IgD-negative memory B cell (primary cell): ENCODE measurements at regions not wholly inside any gene's neighbourhood (a gene's known extent, or its start where the extent isn't known, plus 50 kb on each side); places are given as distances from the start of the nearest gene placed in this dataset.
"Not testable (repeated sequence)": the region's sequence is repeated elsewhere in the genome, so short reads cannot be mapped to it uniquely, and the experiment has no call there.

ENCODE experiments used
- H3K27ac Mint-ChIP-seq, 3 donors: one replicate each; pipeline ENCODE4 v1.8.0; 2020 to 2022; ENCODE audit warnings: mild to moderate bottlenecking in 3 of 3, mixed read lengths in 3 of 3, moderate library complexity in 1 of 3
- H3K27me3 Mint-ChIP-seq: one replicate; pipeline ENCODE4 v1.8.0; 2021; ENCODE audit warnings: mixed read lengths
- H3K36me3 Mint-ChIP-seq: one replicate; pipeline ENCODE4 v1.8.0; 2020; ENCODE audit warnings: mild to moderate bottlenecking, mixed read lengths
- H3K4me1 Mint-ChIP-seq, 3 donors: one replicate each; pipeline ENCODE4 v1.8.0; 2020 to 2022; ENCODE audit warnings: mixed read lengths in 3 of 3, mild to moderate bottlenecking in 1 of 3
- H3K4me3 Mint-ChIP-seq, 4 donors: one replicate each; pipeline ENCODE4 v1.8.0; 2020 to 2022; ENCODE audit warnings: mild to moderate bottlenecking in 4 of 4, mixed read lengths in 4 of 4, moderate library complexity in 3 of 4
- H3K9me3 Mint-ChIP-seq, 3 donors: one replicate each; pipeline ENCODE4 v1.8.0; 2020 to 2021; ENCODE audit warnings: mixed read lengths in 3 of 3, mild to moderate bottlenecking in 1 of 3

- peaks cover 0 to 6% (median 2%) of the 10 kb centered on the region in 3 donors for H3K4me1 Mint-ChIP-seq
- H3K4me3 Mint-ChIP-seq = no peak overlapping the region
- H3K27ac Mint-ChIP-seq = no peak overlapping the region
- H3K36me3 Mint-ChIP-seq = no peaks in the 10 kb centered on the region
- no peaks in the 10 kb centered on the region for H3K9me3 Mint-ChIP-seq
- peaks cover 2% of the 10 kb centered on the region for H3K27me3 Mint-ChIP-seq
Measured at GRCh38 chr1:200260597-200261335, 149.1 kb downstream of the ZNF281 start.

DNA sequence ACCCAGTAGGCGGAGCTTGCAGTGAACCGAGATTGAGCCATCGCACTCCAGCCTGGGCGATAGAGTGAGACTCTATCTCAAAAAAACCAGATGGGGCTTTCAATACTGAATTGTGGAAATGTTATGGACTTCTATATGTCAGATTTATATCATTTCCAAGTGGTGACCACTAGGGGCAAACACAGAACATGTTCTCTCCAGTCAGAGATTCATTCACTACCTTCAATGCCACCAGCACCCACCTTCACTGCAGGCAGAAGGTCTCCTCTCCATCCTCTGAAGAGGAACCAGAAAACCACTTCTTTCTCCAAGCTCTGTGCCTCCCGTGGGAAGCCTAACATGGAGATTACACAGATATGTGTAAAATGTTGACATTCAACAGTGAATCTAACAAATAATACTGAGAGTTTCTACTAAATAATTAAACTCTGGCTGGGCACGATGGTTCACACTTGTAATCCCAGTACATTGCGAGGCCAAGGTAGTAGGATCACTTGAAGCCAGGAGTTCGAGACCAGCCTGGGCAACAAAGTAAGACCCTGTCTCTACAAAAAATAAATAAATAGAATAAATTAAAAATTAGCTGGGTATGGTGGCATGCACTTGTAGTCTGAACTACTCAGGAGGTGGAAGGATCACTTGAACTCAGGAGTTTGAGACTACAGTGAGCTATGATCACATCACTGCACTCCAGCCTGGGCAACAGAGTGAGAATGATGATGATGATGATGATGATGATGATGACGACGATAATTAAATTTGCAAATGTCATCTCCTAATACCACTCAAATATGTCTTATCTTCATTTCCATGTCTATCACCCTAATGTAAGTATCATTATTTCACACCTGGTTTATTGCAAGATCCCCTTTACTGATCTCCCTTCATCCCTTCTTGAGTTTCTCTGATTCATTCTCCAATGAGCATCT lies 151.1 kb downstream of the ZNF281 start:
- Mint-ChIP-seq H3K27ac (no peak overlapping the region), H3K36me3 (no peaks in the 10 kb centered on the region), H3K4me3 (peak overlapping the region in 1 of 4 donors; percentile 40)

DNA sequence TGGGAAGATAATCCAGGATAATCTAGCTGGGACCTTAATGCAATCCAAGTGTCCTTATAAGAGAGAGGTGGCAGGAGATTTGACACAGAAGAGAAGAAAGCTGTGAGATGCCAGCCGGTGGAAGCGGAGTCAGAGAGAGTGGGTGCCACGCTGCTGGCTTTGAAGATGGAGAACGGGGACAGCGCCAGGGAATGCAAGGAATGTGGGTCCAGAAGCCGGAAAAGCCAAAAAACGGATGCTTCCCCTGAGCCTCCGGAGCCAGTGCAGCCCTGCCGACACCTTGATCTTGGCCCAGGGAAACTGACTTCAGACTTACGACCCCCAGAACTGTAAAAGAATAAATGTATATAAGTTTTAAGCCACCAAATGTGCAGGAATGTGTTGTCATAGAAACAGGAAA lies 152.6 kb downstream of the ZNF281 start:
- Mint-ChIP-seq H3K27me3 (peaks cover 2% of the 10 kb centered on the region), H3K4me1 (peaks cover 0 to 4% (median 3%) of the 10 kb centered on the region in 3 donors), H3K27ac (no peak overlapping the region), H3K9me3 (no peaks in the 10 kb centered on the region), H3K36me3 (no peaks in the 10 kb centered on the region), H3K4me3 (peak overlapping the region in 1 of 4 donors; percentile 72)

More for the DNA sequence above, 151.1 kb downstream of the ZNF281 start:
- no peaks in the 10 kb centered on the region for H3K9me3 Mint-ChIP-seq
- H3K4me1 Mint-ChIP-seq = peaks cover 0 to 6% (median 4%) of the 10 kb centered on the region in 3 donors
- H3K27me3 Mint-ChIP-seq = peaks cover 2% of the 10 kb centered on the region

GRCh38 chr1:200254602-200255001 lies 155.2 kb downstream of the ZNF281 start:
- H3K36me3 Mint-ChIP-seq, H3K4me3 Mint-ChIP-seq, H3K9me3 Mint-ChIP-seq, H3K27ac Mint-ChIP-seq, H3K27me3 Mint-ChIP-seq, H3K4me1 Mint-ChIP-seq: not testable (repeated sequence)

GRCh38 chr1:200253774-200254495 lies 155.9 kb downstream of the ZNF281 start:
- no peak overlapping the region for H3K27ac Mint-ChIP-seq
- peaks cover 0 to 2% (median 0%) of the 10 kb centered on the region in 3 donors for H3K9me3 Mint-ChIP-seq
- H3K4me1 Mint-ChIP-seq = peaks cover 0 to 4% (median 0%) of the 10 kb centered on the region in 3 donors
- H3K36me3 Mint-ChIP-seq = no peaks in the 10 kb centered on the region
- H3K27me3 Mint-ChIP-seq = peaks cover 3% of the 10 kb centered on the region
- H3K4me3 Mint-ChIP-seq = no peak overlapping the region

DNA sequence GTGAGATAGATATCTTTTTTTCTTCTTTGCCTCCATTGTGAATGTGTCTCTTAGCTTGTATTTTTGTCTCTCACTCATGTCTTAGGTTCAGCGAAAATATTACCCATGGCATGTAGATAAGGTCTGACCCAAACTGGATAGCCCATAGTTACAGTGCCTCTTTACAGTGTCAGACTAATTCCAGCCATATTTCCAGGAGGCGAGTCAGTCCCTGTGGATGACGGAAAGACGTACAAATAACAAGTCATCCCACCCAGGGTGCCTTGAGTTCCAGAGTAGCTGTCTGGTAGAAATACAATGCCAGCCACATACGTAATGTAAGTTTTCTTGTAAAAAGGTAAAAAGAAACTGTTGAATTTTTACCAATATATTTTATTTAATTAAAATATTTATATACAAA lies 157.3 kb downstream of the ZNF281 start:
- peaks cover 0 to 2% (median 0%) of the 10 kb centered on the region in 3 donors for H3K9me3 Mint-ChIP-seq
- H3K27me3 Mint-ChIP-seq = peaks cover 8% of the 10 kb centered on the region
- H3K36me3 Mint-ChIP-seq = no peaks in the 10 kb centered on the region
- peaks cover 0 to 2% (median 0%) of the 10 kb centered on the region in 3 donors for H3K4me1 Mint-ChIP-seq
- no peak overlapping the region for H3K4me3 Mint-ChIP-seq
- H3K27ac Mint-ChIP-seq = no peak overlapping the region

- Mint-ChIP-seq H3K27ac (no peak overlapping the region), H3K4me1 (peaks cover 0 to 2% (median 0%) of the 10 kb centered on the region in 3 donors), H3K36me3 (no peaks in the 10 kb centered on the region), H3K4me3 (no peak overlapping the region), H3K27me3 (peaks cover 6% of the 10 kb centered on the region), H3K9me3 (peaks cover 0 to 2% (median 0%) of the 10 kb centered on the region in 3 donors)
Measured at GRCh38 chr1:200250469-200250868, 159.4 kb downstream of the ZNF281 start.

- no peak overlapping the region for H3K4me3 Mint-ChIP-seq
- H3K36me3 Mint-ChIP-seq = no peaks in the 10 kb centered on the region
- peaks cover 0 to 2% (median 0%) of the 10 kb centered on the region in 3 donors for H3K9me3 Mint-ChIP-seq
- H3K27me3 Mint-ChIP-seq = peaks cover 9% of the 10 kb centered on the region
- no peaks in the 10 kb centered on the region for H3K4me1 Mint-ChIP-seq
- no peak overlapping the region for H3K27ac Mint-ChIP-seq
Measured at GRCh38 chr1:200248541-200248940, 161.3 kb downstream of the ZNF281 start.

DNA sequence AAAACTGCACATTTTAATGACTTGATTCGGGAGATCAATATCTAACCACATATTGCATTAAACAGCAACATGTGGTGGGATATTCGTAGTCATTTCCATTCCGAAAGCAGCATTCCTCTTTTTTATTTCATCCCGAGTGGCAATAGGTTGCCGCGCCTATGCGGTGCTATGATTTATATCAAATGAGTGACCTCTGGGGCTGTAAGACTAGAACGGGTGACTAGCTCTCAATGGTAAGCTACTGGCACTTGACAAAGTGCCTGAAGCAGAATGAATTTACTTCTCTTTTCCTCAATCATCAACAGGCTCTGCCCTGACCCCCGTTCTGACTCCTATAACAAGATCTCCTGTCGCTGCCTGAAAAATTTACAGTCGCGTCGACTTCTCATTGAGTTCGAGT lies 162.3 kb downstream of the ZNF281 start:
- Mint-ChIP-seq H3K27me3 (peaks cover 15% of the 10 kb centered on the region), H3K36me3 (no peaks in the 10 kb centered on the region), H3K9me3 (peaks cover 0 to 2% (median 0%) of the 10 kb centered on the region in 3 donors), H3K4me3 (no peak overlapping the region), H3K27ac (no peak overlapping the region), H3K4me1 (no peaks in the 10 kb centered on the region)

DNA sequence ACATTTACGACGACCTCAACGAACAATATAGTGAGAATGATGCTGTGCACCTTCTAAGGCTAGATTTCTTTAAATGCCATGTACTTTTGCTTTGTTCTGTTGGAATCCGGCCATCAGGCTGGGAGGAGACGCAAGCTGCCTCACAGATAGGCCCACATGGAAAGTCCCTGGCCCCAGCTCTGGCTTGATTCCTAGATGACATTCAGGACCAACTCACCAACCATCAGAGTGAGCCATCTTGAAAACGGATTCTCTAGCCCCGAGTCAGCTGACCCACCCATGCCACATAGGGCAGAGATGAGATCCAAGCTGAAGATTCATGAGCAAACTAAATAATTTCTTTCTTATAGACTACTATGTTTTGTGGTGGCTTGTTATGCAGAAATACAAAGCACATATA lies 164.4 kb downstream of the ZNF281 start:
- Mint-ChIP-seq H3K4me1 (peaks cover 0 to 2% (median 0%) of the 10 kb centered on the region in 3 donors), H3K27ac (no peak overlapping the region), H3K27me3 (peaks cover 26% of the 10 kb centered on the region), H3K36me3 (no peaks in the 10 kb centered on the region), H3K9me3 (no peaks in the 10 kb centered on the region), H3K4me3 (no peak overlapping the region)

DNA sequence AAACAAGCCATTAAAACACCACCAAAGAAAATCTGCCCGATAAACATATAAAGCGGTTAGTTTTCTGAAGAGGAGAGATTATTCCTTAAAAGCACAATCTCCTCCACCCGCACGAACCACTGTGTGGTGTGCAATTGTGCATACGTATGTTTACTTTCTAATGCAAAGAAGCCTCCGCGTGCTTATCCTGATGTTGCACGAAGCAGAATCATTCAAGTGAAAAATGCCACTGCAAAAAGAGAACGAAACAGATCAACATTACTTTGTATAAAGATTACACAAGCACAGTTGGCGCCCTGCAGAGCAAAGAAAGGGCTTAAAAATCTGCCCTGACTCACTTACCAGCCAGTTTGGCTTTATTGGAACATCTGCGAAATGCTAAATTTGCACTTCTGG lies 166.8 kb downstream of the ZNF281 start:
- no peak overlapping the region for H3K4me3 Mint-ChIP-seq
- peaks cover 0 to 2% (median 0%) of the 10 kb centered on the region in 3 donors for H3K4me1 Mint-ChIP-seq
- H3K36me3 Mint-ChIP-seq = no peaks in the 10 kb centered on the region
- peaks cover 23% of the 10 kb centered on the region for H3K27me3 Mint-ChIP-seq
- H3K27ac Mint-ChIP-seq = no peak overlapping the region
- H3K9me3 Mint-ChIP-seq = no peaks in the 10 kb centered on the region

DNA sequence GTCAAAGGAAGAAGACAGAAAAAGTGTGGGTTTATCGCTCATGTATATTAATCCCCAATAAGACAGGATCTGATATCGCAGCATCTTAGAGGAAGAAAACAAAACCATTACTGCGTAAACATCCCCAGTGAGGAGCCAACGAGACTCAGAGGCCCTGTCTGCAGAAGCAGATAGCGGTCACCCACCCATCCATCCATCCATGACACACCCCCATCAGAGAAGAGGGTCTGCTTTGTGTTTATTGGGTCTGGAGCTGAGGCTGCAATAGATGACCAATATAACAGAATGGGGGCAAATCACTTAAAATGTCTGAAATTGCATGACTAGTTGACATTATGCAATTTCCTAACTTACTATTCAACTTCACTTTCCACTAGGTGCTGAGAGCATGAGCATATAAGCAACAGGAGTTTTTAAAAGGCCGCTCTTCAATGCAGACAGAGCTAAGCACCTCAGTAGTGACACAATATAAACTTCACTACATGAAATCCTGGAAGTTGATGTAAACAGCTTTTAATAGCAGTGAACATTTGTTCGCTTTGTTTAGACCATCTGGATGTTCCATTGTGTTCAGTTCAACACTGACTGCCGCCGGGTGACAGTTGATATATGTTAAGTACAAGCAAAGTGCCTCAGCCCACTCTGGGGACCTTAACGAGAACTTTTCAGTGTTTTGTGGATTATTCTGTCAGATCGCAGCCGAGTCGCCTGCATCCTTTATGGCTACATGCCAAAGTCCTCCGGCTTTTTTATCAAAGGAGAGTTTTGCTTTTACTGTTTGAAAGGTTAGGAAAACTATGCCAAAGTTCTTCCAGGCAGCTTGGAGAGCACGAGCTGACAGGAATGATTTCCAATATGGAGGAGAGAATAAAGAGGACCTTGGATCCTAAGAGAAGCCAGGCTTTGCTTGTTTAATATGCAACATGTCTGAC lies 167.5 kb downstream of the ZNF281 start:
- H3K9me3 Mint-ChIP-seq = no peaks in the 10 kb centered on the region
- H3K4me3 Mint-ChIP-seq = no peak overlapping the region
- H3K27ac Mint-ChIP-seq = no peak overlapping the region
- peaks cover 23% of the 10 kb centered on the region for H3K27me3 Mint-ChIP-seq
- no peaks in the 10 kb centered on the region for H3K36me3 Mint-ChIP-seq
- peaks cover 0 to 2% (median 0%) of the 10 kb centered on the region in 3 donors for H3K4me1 Mint-ChIP-seq

DNA sequence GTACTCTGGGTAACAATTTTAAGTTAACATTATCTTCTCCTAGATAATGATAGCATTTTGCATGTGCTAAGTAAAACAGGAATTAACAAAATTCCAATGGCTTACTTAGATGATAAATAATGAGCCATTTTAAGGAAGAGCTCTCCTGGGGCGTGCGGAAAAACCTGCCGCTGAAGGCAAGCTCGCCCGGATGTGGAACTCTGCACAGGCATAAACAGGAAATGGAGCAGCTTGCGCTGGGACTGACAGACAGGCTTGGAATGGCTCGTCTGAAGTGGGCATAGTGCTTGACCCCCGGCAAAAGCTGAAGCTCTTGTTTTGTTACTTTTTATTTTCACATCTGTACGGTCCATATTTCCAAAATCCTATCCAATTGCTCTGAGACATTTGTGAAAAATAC lies 169.2 kb downstream of the ZNF281 start:
- peaks cover 29% of the 10 kb centered on the region for H3K27me3 Mint-ChIP-seq
- peaks cover 2% of the 10 kb centered on the region for H3K36me3 Mint-ChIP-seq
- H3K4me3 Mint-ChIP-seq = no peak overlapping the region
- H3K27ac Mint-ChIP-seq = no peak overlapping the region
- H3K4me1 Mint-ChIP-seq = peaks cover 0 to 3% (median 0%) of the 10 kb centered on the region in 3 donors
- peaks cover 0 to 2% (median 0%) of the 10 kb centered on the region in 3 donors for H3K9me3 Mint-ChIP-seq

DNA sequence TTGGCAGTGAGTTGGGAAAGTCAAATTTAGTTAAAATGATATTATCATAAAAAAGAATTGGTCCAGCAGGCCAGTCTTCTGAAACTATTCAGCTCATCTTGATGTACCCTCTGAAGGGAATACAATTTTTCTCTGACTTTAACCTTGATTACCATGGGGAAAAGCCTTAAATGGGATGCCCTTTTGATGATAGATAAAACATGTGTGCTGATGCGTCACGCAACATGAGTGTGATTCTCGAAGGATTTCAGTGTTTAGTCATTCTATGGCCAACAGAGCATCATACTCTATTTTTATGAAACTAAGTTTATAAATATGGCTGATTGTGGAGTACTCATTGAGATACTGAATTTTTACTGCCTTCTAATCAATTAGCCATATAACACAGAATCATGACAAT lies 171.5 kb downstream of the ZNF281 start:
- H3K4me1 Mint-ChIP-seq = peaks cover 0 to 3% (median 0%) of the 10 kb centered on the region in 3 donors
- H3K4me3 Mint-ChIP-seq = no peak overlapping the region
- H3K9me3 Mint-ChIP-seq = peaks cover 0 to 2% (median 0%) of the 10 kb centered on the region in 3 donors
- H3K36me3 Mint-ChIP-seq = peaks cover 2% of the 10 kb centered on the region
- H3K27me3 Mint-ChIP-seq = peaks cover 33% of the 10 kb centered on the region
- H3K27ac Mint-ChIP-seq = no peak overlapping the region
